Activated CD4-positive, alpha-beta T cell treated with anti-CD3 and anti-CD28 coated beads, Interleukin-2, amount 50 U/mL, for 16 hours (primary cell): ENCODE measurements at regions not wholly inside any gene's neighbourhood (a gene's known extent, or its start where the extent isn't known, plus 50 kb on each side); places are given as distances from the start of the nearest gene placed in this dataset.
A peak's percentile ranks its signal among the peaks of the same experiment; 100 is the strongest.

ENCODE experiments used
- DNase-seq: peaks from one replicate; pipeline ENCODE4 v3.0.0-alpha.2; 2020

- no peak for DNase-seq
Observed at GRCh38 chr9:86794391-86795046, 152.8 kb downstream of the GAS1 start.

- peak; percentile 7 for DNase-seq
Observed at GRCh38 chr9:86792136-86792535, 155.2 kb downstream of the GAS1 start.

GRCh38 chr9:86790805-86791204 is 156.5 kb downstream of the GAS1 start:
- DNase-seq: no peak

GRCh38 chr9:86788456-86788855 is 158.8 kb downstream of the GAS1 start:
- DNase-seq: no peak

GRCh38 chr9:86783884-86784283 is 163.4 kb downstream of the GAS1 start:
- DNase-seq: no peak

GRCh38 chr9:86782831-86783230 is 164.5 kb downstream of the GAS1 start:
- DNase-seq: no peak

GRCh38 chr9:86778761-86779160 is 168.5 kb downstream of the GAS1 start:
- DNase-seq: no peak

- no peak for DNase-seq
Observed at GRCh38 chr9:86775718-86776117, 171.6 kb downstream of the GAS1 start.

- no peak for DNase-seq
Observed at GRCh38 chr9:86774116-86774515, 173.2 kb downstream of the GAS1 start.

GRCh38 chr9:86773422-86773945 is 173.8 kb downstream of the GAS1 start:
- no peak for DNase-seq

- no peak for DNase-seq
Observed at GRCh38 chr9:86772635-86772993, 174.7 kb downstream of the GAS1 start.

- DNase-seq: no peak
Observed at GRCh38 chr9:86771941-86772634, 175.2 kb downstream of the GAS1 start.

GRCh38 chr9:86771420-86771819 is 175.9 kb downstream of the GAS1 start:
- DNase-seq: no peak

- DNase-seq: no peak
Observed at GRCh38 chr9:86768709-86769108, 178.6 kb downstream of the GAS1 start.

GRCh38 chr9:86768020-86768419 is 179.3 kb downstream of the GAS1 start:
- DNase-seq: no peak

GRCh38 chr9:86767373-86767772 is 179.9 kb downstream of the GAS1 start:
- DNase-seq: no peak

GRCh38 chr9:86766912-86767311 is 180.4 kb downstream of the GAS1 start:
- DNase-seq: no peak

- no peak for DNase-seq
Observed at GRCh38 chr9:86766511-86766910, 180.8 kb downstream of the GAS1 start.

GRCh38 chr9:86765746-86766430 is 181.4 kb downstream of the GAS1 start:
- DNase-seq: no peak

- no peak for DNase-seq
Observed at GRCh38 chr9:86764671-86765343, 182.5 kb downstream of the GAS1 start.

GRCh38 chr9:86764221-86764624 is 183.1 kb downstream of the GAS1 start:
- DNase-seq: no peak

- no peak for DNase-seq
Observed at GRCh38 chr9:86763791-86764190, 183.5 kb downstream of the GAS1 start.

GRCh38 chr9:86757382-86757720 is 190.0 kb downstream of the GAS1 start:
- no peak for DNase-seq
